NCI-H82 treated with DMSO at 0.1 percent for 48 hours (cell line): ENCODE measurements at regions not wholly inside any gene's neighbourhood (a gene's known extent, or its start where the extent isn't known, plus 50 kb on each side); places are given as distances from the start of the nearest gene placed in this dataset.

Experiments used
- DNase-seq: peaks from one replicate; lab custom pipeline; 2025; ENCODE audit not compliant: unreplicated experiment; lab: John Stamatoyannopoulos, UW

DNA sequence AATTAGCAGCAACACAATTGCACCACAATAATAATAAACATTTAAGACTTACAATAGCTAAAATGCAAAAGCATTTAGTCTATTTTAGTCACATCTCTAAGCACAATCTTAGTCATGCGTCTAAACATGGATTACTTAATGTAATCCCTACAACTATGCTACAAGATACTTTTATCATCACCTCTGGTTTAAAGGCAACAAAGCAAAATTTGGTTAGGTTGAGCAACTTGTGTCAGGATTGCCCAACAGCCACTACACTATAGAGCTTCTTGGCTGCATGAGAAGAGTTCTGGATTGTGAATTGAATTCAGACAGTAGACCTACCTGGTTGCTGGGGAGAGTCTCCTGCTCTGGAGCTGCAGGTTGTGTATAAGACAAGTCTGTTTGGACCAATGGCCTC lies 146.5 kb upstream of the PUDP start:
- no peak for DNase-seq

DNA sequence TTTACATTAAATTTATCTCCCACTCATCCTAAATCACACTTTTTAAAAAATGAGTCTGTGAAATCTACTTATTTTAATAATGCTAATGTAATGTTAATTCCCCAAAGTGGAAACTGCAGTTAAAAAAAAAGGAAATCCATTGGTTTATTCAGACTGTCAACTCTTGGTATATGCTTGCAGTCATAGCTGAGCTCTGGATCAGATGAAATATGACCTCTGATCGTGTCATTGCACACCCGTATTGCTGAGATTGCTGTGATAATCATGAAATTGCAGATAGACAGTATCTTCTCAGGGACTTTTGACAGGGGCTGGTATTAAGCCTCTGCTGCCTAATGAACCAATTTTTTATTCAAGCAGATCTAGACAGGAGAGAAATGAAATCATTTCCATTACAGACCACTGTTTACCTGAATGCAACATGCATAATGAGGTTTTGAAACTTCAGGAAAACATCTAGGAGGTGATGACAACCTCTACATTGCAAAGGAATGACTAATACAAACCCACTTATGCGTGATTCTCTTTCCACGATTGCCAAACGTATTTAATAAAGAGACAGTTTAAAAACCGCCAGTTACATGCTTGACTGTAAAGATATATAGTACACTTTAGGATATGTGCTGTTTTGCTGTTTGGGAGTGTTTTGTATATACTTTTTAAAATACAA lies 138.3 kb upstream of the PUDP start:
- no peak for DNase-seq

- DNase-seq = no peak
Observed at GRCh38 chrX:7285765-7286164, 137.8 kb upstream of the PUDP start.

DNA sequence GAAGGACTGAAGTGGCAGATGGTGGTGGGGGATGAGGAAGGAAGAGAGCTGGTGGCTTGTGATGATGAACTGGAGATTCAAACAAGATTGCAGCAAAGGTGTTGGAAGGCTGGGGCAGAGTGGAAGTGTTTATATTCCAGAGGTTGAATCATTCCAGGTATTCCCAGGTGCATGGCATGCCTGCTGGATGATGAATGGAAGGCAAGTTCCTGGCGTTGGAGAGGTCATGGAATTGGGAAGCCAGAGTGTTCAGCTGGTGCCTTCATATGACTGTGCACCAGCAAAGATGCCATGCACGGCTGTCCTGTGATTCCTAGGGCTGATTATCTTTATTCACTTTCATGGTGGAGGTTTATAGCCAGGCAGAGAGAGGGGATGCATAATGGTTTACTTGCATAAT lies 135.8 kb upstream of the PUDP start:
- DNase-seq = peak; percentile 58

GRCh38 chrX:7280520-7280919 lies 132.6 kb upstream of the PUDP start:
- DNase-seq = no peak

DNA sequence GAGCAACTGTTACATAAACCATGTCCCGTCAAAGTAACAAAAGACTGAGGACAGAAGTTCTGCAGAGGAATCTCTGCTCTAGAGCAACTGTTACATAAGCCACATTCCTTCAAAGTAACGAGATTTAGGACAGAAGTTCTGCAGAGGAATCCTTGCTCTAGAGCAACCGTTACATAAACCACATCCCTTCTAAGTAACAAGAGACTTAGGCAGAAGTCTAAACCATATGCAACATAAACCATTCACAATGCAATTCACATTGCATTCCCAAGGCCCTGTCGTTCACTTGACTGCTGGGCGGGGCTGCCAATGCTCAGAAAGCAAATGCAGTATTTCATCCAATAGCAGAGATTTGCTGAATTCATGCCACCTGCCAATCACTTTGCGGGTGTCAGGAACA lies 124.4 kb upstream of the PUDP start:
- no peak for DNase-seq

GRCh38 chrX:7270933-7271332 lies 123.0 kb upstream of the PUDP start:
- no peak for DNase-seq

GRCh38 chrX:7269991-7270390 lies 122.0 kb upstream of the PUDP start:
- no peak for DNase-seq

- DNase-seq = no peak
Observed at GRCh38 chrX:7269589-7269988, 121.6 kb upstream of the PUDP start.

GRCh38 chrX:7266288-7266687 lies 118.3 kb upstream of the PUDP start:
- DNase-seq = no peak

GRCh38 chrX:7264399-7264798 lies 116.4 kb upstream of the PUDP start:
- no peak for DNase-seq

DNA sequence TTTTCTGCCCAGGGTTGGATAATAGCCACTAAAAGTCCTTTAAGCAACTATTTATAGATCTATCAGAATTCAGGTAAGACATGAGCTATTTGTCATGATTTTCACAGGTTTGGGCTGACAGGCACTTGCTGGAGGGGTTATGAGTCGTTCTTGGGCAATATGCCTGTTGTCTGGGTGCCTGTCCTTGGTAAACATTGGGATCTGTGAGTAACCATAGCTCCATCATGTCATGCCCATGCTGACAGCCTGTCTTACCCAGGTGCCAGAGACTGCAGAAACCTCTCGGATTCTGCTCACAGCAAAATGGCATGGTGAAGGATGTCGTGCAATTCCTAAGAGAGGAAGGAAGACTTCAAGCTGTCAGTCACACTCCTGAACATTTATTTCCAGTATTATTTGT lies 116.0 kb upstream of the PUDP start:
- DNase-seq = no peak

GRCh38 chrX:7263330-7263729 lies 115.4 kb upstream of the PUDP start:
- DNase-seq = no peak

DNA sequence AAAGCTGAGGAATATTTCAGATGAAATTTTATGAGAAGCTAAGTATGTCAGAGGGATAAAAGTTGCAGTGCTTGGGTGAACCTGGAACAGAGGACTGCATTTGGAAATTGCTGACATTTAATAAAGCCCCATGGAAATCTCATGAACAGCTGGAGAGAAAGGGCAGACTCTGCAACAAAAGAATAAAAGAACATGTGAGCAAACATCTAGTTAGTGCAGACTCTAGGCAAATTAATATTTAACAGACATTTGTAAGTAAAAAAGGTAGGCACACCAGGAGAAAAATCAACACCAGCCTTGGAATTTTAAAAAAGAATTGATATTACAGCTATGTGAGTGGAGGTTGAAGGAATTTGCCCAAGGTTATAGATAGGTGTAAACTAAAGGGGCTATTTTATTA lies 114.6 kb upstream of the PUDP start:
- no peak for DNase-seq

GRCh38 chrX:7261672-7262332 lies 113.8 kb upstream of the PUDP start:
- DNase-seq = no peak

DNA sequence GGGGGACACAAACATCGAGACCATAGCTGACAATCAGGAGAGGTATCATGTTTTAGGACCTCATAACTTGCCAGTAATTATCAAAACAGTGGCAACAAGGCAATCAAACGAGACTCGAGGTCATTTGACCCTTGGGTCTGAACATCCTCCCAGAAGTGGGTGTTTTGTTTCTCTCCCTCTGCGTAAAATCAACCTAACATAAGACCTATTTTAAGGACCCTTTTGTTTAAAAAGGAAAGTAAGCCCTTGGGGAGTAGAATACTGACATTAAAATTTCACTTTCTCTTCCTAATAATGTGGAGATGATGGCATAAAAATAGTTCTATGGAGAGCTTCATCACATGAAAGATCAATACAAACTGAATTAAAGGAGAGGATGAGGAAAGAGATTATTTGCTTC lies 106.2 kb upstream of the PUDP start:
- DNase-seq = no peak

- DNase-seq = no peak
Observed at GRCh38 chrX:7253565-7253964, 105.6 kb upstream of the PUDP start.

DNA sequence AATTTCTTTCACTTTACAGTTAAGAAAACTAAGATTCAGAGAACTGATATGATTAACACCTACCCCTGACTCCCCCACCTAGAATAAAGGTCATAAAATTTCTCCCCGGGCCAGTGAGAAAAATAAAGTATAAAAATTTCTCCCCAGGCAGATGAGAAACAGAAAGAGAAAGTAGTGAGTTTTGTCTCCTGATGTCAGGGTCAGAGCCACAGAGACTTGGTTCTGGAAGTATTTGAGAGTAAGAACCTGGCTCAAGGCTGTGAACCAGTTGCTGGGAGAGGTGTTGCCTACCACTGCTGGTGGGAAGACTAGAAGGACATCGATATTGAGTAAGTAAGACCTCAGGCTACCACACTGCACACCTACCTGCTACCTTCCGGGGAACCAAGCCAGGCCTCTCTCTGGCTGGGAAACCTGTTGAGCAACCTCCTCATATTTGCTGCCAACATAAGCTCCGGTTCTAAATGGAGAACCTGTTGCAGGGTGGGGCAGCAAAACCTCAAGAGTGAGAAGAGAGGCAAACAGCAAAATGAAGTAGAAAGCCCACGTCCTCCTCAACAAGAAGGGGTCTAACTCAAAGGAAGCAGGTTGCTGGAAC lies 104.2 kb upstream of the PUDP start:
- DNase-seq = no peak

GRCh38 chrX:7247346-7247745 lies 99.4 kb upstream of the PUDP start:
- DNase-seq = no peak

- no peak for DNase-seq
Observed at GRCh38 chrX:7244405-7244804, 96.5 kb upstream of the PUDP start.

GRCh38 chrX:7242613-7243012 lies 94.7 kb upstream of the PUDP start:
- no peak for DNase-seq

DNA sequence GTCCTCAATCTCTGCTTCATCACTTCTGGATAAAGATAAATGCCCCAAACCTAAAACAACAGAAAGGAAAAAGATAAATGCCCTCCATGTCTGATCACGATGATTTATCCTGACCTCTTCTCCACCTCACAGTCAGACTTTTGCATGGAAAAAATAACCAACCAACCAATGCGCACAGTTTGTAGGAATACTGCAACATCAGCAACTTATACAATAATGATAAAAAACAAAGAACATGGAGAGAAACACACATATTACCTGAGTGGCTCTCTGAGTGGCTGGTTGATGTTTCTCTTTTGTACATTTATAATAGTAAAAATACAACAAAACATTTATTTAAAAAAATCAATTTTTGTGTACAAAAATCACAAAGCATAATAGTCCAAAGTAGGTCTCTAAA lies 93.0 kb upstream of the PUDP start:
- no peak for DNase-seq

DNA sequence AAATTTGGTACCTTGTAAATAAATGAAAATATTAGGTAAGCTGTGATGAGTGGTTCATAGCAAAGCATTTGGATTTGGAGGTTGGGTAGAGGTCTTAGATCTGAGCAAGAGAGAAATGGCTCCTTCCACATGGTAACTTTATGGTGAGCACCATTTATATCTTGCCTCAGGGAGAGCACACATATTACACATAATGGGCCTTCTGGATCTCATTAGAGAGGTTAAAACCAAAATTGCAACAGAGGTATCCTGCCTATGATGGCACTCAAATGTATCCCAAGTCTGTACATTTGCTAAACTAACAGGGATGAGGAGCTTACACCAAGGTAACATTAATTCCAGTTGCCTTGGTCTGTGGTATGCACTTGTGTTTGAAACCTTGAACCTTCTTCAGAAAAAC lies 87.1 kb upstream of the PUDP start:
- DNase-seq = no peak
